Activated T-helper 9 cell treated with anti-CD3 and anti-CD28 coated beads, Interleukin-2, amount 50 U/mL, for 16 hours (primary cell): ENCODE measurements at regions not wholly inside any gene's neighbourhood (a gene's known extent, or its start where the extent isn't known, plus 50 kb on each side); places are given as distances from the start of the nearest gene placed in this dataset.

Source experiments
- DNase-seq: peaks from one replicate; pipeline ENCODE4 v3.0.0-alpha.2; 2020; ENCODE audit warnings: low read depth

DNA sequence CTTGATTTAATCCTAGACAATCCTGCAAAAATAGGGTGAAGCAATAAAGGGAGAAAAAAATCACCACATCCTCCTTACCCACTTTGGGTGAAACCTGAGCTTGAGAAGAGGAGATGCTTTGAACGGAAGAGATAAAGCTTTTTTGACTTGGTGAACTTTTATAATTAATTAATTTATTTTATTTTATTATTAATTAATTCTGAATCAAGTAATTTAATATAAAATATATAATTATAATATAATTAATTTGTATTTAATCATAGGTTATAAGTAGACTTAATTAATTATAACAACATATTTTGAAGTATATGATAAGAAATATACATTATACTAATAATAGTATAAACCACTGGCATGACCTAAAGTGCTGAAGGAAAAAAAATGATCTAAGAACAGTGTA, 2164.8 kb downstream of the LRRC4C start:
- no peak for DNase-seq

DNA sequence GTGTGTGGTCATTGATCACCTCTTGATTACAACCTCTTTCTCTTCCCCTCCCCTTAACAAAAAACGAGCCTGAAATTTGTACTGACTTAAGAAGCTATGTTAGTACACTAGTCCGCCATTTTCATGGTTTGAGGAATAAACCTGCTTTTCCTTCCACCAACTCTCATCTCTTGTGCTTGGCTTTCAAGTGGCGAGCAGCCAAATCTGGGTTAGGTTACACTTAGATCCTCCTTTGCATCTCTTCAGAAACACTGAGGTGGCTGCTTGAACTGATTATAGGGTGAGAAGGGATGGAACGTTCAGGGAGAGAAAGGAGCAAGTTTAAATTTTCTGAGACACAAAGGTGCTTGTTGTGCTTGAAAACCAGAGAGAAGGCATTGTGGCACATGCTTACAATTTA, 2171.4 kb downstream of the LRRC4C start:
- no peak for DNase-seq

DNA sequence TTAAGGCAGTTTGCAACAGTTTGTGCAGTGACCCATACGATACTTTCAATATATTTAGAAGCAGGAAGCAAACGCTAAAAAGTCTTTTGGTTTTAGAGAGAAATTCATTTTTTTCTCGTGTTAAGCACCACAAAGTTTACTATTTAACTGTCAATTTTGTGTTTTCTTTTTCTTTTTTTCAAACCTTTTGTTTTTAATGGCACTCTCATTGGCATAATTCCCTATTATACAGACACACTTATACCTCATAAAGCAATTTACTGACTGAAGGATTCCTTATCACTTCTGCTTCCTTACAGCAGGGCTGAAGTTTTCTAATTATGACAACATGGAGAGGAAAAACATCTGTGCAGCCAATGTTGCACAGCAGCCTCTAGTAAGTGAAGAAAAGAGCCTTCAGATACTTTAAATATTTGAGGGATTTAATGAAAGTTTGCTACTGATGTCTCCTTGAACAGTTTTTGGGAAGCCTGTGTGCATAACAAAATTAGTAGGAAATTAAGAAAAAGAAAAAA, 2191.2 kb downstream of the LRRC4C start:
- no peak for DNase-seq

DNA sequence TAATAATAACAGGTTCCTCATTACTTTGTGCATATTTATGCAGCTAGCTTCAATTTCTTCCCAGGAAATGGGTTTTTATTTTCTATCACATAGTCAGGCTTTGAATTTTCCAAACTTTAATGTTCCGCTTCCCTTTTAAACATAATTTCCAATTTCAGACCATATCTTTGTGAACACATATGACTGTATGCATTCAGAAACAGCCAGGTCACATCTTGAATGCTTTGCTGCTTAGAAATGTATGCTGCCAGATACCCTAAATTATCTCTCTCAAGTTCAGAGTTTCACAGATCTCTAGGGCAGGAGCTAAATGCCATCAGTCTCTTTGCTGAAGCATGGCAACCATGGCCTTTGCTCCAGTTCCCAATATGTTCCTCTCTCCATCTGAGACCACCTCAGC, 2203.8 kb downstream of the LRRC4C start:
- no peak for DNase-seq

DNA sequence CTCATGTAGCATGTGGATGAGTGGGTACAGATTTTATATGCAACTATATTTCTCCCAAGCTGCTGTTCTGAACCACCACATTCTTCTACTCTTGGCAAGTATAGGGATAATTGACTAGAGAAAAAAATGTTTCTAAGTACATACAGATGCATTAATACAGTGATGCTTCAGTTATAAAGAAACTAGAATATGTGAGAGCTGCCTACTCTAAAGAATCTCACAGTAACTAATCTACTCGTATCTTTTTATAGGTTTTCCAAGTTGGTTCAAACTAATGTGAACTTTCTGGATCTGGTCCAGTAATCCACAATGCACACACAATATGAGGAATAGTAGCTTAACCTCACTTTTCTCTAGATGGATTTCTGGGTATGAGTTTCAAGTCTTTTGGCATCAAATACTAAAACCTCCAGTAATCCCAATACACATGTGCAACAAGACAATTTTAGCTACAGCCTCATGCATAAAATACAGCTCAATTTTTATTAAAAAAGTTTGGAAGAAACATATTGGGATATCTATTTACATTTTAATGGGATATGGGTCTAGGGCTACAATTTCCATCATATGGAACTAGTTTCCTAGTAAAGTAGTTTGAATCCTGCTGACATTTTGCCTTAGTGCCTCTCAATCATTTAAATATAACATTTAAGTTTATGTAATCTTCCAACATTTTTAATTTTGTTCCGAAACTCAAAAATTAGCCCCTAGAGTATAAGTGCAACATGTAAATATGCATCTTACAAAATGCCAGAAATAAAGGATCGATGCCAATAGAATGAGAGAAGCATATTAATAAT, 2209.7 kb downstream of the LRRC4C start:
- no peak for DNase-seq

DNA sequence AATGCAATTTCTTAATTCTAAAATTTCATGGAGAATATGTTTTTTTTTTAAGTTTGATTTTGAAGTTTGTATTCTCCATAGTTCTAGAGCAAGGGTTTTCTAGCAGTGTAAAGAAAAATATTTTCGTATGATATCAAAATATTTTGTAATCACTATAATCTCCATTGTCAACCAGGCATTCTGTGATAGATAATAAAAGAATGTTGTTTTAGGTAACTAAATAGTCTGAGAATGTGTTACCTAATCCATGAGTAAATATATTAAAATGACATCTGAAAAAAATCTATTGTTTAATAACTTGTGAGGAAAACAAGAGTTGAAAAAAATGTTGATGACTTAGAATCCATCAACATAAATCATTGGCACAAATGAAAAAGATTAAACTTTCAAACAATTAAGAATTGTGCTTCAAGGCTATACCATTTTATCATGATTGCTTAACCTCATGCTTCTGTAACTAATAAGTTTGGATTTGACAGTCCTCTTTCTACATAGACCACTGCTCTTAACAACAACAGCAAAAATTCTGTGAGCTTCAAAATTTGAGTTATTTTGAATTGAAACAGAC, 2211.8 kb downstream of the LRRC4C start:
- no peak for DNase-seq

DNA sequence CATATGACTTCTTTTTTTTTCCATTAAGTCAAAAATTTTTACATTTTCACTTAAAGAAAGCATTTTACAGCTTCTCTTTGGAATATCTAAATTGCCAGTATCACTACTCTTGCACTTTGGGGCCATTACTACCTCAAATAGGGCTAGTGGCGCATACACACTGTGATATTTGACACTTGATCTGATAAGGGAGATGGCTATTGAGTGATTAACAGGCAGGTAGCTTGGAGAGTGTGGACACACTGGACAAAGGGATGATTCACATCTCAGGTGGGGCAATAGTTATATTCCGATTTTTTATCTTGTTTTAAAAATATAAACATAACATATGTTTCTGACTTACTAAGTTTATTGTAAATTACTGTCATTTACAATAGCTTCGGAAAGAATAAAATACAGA, 2219.9 kb downstream of the LRRC4C start:
- DNase-seq, result no peak

DNA sequence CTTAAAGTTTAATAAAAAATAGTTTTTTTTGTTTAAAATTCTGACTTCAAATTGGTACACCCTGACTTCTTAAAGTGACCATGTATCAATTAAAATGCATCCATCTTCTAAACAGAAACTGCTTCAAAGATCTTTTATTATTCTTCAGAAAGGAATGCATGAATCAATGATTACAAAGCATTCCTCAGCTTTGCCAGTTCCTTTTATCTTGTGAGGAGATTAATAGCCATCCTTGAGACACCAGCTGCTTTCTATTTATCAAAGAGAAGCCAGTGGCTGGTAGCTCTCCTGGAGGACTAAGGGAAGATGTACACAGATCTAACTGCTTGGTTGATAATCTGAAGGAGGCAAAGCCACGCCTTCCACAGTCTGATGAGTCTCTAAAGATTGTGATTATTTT, 2222.5 kb downstream of the LRRC4C start:
- DNase-seq, result no peak

DNA sequence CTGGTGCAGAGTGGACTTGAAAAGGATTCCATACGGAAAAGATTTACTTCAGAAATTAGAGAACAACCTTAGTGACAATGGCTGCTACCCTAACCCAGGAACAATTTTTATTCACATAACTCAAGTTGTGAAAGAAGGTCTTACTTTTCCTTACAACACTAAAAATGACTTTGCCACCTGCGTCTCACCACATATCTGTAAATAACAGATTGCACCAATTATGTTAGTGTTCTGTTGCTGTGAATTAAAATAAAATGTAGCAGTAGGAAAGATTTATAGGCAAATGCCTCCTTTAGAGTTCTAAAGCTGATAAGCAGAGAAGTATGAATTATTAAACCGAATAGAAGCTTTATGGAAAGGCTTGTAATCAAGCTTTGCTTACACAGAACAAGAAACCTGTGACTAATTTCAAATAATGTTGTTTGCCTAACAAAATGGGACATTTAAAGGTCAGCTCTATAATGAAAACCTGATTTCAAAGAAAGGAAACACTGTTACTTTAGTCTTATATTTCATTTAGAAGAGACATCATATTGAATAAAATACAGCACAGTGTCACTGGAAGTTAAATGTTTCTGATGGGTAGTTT, 2237.8 kb downstream of the LRRC4C start:
- DNase-seq, result no peak

DNA sequence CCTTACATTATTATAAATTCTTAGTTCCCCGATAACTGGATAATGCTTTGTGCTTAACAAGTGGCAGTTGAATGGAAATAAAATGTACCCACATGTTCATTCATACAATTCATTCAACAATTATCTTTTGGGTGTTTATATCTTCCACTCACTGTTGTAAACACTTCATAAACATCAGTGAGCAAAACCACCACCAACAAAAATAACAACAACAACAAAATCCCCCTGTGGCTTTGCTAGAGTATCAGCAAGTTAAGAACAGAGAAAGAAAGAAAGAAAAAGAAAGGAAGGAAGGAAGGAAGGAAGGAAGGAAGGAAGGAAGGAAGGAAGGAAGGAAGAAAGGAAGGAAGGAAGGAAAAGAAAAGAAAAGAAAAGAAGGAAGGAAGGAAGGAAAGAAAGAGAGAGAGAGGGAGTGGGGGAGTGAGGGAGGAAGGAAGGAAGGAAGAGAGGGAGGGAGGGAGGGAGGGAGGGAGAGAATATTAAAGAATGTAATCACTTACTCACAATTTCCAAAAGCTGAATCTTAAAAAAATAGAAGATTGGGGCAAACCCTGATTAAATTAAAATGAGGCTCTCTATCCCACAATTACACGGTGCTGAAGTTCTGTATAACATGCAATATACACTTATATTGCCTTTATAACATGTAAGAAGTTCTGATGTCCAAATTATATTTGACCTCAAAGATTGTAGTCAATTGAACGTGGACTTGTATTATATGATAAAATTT, 2238.8 kb downstream of the LRRC4C start:
- DNase-seq, result no peak

DNA sequence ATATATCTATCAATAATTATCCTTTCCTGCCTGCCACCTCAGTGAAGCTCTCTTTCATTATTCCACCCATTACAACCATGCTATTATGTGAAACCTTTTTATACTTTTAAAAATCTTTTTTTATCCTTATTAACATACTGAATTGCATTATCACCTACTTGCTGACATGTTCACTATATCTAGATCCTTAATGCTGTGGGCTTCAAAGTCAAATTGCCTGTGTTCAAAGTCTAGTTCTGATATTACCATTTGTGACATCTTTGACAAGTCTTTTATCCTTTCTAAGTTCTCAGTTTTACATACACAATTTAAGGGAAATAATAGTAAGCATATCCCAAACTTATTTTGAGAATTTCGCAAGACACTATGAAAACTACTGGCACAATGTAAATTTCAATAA, 2239.4 kb downstream of the LRRC4C start:
- no peak for DNase-seq

DNA sequence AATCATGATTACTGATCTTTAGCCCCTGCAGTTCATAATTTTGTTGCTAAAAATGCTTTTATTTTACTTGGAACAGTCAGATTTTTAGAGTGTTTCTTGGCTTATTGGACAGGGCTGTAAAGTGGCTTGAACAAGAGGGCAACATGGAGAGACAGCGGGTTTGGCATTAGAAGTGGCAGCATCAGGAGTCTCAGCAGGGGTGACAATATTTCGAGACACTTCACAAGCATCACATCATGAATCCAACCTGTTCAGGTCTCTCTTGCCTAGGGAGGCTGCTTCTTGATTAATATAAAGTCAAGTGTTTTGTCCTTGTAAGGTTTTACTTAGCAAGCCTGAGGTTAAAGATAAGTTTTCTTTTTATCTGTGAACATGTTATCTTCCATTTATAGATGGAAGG, 2249.5 kb downstream of the LRRC4C start:
- no peak for DNase-seq

DNA sequence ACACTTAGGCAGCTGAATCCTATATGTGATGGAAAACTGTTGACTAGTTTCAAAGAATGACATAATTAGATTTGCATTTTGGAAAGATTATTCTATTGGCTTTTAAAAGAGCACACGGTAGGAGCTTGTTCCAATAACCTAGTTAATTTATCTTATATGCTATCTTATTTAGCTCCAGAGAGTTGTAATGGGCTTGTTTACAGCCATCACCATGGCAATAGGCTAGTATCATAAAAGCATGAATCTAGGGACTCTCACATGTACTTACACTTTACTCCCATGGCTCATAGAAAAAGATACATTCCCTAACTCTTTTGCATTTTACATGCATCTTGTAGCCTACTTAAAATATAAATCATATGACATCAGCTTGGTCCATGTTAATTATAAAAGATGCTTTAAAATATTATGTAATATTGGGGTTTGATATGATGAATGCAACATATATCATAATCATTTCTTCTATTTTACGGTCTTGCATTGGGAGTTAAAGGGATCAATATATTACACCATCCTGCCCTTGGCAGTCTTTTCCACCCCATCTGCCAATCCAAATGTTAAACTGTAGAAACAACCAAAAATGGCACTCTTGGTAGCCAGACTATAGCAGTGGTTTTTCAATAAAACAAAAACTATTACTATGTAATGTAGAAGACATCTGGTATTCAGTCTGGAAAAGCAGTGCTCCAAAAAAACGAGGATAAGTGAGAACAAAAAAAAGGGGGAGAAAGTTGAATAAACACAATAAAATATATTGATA, 2254.0 kb downstream of the LRRC4C start:
- no peak for DNase-seq

DNA sequence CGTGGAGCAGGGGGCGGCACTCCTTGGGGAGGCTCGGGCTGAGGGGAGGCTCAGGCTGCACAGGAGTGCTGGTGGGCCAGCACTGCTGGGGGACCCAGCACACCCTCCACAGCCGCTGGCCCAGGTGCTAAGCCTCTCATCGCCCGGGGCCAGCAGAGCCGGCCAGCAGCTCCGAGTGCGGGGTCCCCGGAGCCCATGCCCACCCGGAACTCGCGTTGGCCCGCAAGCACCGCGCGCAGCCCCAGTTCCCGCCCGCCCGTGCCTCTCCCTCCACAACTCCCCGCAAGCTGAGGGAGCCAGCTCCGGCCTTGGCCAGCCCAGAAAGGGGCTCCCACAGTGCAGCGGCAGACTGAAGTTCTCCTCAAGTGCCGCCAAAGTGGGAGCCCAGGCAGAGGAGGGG, 2266.8 kb downstream of the LRRC4C start:
- DNase-seq, result no peak

DNA sequence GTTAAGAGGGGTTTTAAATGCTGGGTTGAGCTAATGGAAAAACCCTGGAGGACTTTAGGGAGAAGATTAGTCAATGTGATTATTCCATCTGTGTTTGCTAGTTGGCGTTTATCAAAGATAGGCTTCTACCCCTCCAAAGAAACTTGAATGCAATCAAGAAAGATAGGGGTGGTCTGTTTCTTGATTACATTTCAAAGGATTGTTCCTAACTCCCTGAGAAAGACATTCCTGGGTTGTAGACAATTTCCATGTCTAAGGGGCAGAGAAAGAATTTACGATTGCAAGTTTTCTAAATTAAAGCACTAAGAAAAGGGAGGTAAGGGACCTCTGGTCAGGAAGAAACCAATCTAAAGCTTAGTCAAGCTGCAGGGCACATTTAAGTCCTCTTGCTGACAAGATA, 2268.7 kb downstream of the LRRC4C start:
- no peak for DNase-seq

DNA sequence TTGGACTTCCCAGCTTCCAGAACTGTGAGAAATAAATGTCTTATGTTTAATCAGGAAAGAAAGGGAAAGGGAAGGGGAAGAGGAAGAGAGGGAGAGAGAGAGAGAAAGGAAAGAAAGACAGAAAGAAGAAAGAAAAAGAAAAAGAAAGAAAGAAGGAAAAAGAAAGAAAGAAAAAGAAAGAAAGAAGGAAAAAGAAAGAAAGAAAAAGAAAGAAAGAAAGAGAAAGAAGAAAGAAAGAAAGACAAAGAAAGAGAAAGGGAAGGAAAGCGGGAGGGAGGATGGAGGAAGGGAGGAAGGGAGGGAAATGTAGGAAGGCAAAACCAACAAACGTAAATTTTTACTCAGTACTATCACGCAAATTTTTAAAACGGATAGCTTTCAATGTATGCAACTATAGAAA, 2281.8 kb downstream of the LRRC4C start:
- DNase-seq, result no peak

DNA sequence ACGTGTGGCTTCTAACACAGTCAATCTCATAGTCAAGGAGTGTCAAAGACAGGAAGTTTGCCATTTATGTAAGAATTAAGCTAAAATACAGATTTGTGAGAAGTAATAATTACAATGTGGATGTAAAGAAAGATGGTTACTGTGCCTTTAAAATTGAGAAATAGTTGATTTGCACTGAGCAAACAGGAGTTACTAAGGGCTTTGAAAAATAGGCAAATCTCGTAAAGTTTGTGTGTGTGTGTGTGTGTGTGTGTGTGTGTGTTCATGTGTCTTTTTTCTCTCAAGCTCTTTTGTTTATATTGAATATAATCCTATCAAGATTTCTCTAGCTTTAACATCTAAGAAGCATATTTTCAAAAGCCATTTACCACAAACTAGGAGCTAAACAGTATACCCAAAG, 2284.5 kb downstream of the LRRC4C start:
- DNase-seq, result no peak

DNA sequence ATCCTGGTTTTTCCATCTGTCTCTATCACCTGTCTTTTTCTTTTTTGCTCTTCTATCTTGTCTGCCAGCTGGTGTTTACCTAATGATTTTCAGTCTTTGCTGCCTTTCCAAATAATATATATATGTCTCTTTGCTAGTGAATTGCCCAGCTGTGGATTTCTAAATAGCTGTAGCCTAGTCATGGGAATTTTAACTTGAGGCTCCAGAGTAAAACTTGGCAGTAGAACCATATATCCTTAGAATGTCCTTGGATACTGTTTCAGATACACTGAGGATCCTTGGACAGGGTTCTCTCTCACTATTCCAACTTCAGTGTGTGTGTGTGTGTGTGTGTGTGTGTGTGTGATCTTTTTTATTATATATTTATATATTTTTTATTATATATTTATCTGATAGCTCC, 2285.3 kb downstream of the LRRC4C start:
- no peak for DNase-seq

DNA sequence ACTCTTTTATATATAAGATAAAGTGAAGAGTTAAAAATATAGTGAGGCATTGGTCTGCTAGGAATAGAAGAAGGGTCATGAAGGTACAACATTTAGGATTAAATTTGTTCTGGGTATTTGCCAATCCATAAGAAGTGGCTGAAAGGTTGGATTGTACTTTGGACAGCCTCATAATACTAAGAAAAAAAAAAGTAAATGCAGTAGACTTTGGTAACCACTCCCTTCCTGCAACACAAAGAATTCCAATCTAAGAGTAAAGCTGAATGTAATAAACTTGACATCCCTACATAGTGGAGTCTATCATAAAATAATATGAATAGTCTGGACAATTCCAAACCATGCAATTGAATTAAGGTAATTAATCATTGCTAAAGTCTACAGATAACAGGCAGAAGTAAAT, 2294.4 kb downstream of the LRRC4C start:
- DNase-seq, result no peak

DNA sequence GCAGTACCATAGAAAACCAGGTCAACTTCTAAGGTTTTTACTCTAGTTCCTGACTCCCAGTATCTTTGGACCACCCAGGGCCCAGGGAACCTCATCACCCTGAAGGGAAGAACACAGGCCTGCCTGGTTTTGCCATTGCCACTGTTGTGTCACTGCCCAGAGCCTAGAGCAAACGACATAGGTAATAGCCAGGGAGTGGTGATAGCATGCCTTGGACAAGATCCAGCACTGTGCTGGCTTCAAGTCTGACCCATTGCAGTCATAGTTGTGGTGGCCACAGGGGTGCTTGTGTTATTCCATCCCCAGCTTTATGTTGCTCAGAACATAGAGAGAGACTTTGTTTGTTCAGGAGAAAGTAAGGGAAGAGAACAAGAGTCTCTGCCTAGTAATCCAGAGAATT, 2310.2 kb downstream of the LRRC4C start:
- DNase-seq, result no peak

DNA sequence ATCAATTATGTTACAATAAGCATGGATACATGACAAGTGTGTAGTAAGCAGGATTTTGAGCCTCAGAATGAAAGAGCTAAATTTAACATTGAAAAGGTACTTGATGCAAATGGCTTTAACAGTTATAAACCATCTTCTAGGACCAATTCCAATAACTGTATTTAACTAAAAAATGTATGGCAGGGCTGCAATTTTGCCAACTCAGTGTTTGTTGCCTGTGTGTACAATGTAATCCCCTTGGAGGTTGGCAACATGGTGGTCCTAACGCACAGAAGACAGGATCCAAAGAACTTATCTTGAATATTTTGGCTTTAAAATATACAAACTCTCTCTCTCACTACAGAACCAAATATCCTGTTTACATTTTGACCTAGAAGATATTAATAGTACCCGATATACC, 2314.1 kb downstream of the LRRC4C start:
- no peak for DNase-seq
